ENCODE measurements at regions not wholly inside any gene's neighbourhood (a gene's known extent, or its start where the extent isn't known, plus 50 kb on each side); places are given as distances from the start of the nearest gene placed in this dataset.

- Histone ChIP-seq H3K4me1 (no peaks in the 10 kb centered on the region), H3K27me3 (replicated peaks in 1 of 7) (no peaks in the 10 kb centered on the region), H3K4me3 (no peak overlapping the region), H3K27ac (no peak overlapping the region), H3K36me3 (no peaks in the 10 kb centered on the region), H3K9me3 (peaks cover 0 to 24% (median 4%) of the 10 kb centered on the region in 8 donors)
- intact Hi-C loops (cut with DNase I; ENCODE audit: low total_unique reads) = no loop called here
- 84 to 96% (median 91%) methylated on average over 3 of the region's 3 CpGs for WGBS, 5 donors
- no peak for DNase-seq
- TF ChIP-seq CTCF (IDR thresholded peaks at IDR 0.05 in 8 of 11, conservative IDR thresholded peaks at IDR 0.05 in 3 of 11) (no peak), POLR2AphosphoS5 (IDR thresholded peaks at IDR 0.05) (no peak), POLR2A (IDR thresholded peaks at IDR 0.05) (no peak)
Measured at GRCh38 chr17:13940858-13941665, 128.2 kb upstream of the COX10 start.

GRCh38 chr17:13941781-13942180, 127.5 kb upstream of the COX10 start:
- Histone ChIP-seq H3K4me1 (no peaks in the 10 kb centered on the region), H3K9me3 (peaks cover 0 to 24% (median 4%) of the 10 kb centered on the region in 8 donors), H3K27ac (no peak overlapping the region), H3K36me3 (no peaks in the 10 kb centered on the region), H3K4me3 (no peak overlapping the region), H3K27me3 (replicated peaks in 1 of 7) (no peaks in the 10 kb centered on the region)
- intact Hi-C loops (cut with DNase I; ENCODE audit: low total_unique reads) = no loop called here
- DNase-seq = no peak
- 75 to 96% (median 92%) methylated on average over 3 of the region's 3 CpGs for whole genome bisulfite sequencing, 5 donors
- no peak for TF ChIP-seq CTCF (IDR thresholded peaks at IDR 0.05 in 8 of 11, conservative IDR thresholded peaks at IDR 0.05 in 3 of 11)
- no peak for TF ChIP-seq POLR2A (IDR thresholded peaks at IDR 0.05)
- TF ChIP-seq POLR2AphosphoS5 (IDR thresholded peaks at IDR 0.05) = no peak

- Histone ChIP-seq H3K4me1 (no peaks in the 10 kb centered on the region), H3K27me3 (replicated peaks in 1 of 7) (no peaks in the 10 kb centered on the region), H3K9me3 (peaks cover 0 to 19% (median 2%) of the 10 kb centered on the region in 8 donors), H3K36me3 (no peaks in the 10 kb centered on the region), H3K4me3 (no peak overlapping the region), H3K27ac (no peak overlapping the region)
- no peak for DNase-seq
- intact Hi-C loops (cut with DNase I; ENCODE audit: low total_unique reads) = no loop called here
- 63 to 81% (median 74%) methylated on average over 2 of the region's 2 CpGs for WGBS, 5 donors
- no peak for TF ChIP-seq CTCF (IDR thresholded peaks at IDR 0.05 in 8 of 11, conservative IDR thresholded peaks at IDR 0.05 in 3 of 11)
- TF ChIP-seq POLR2A (IDR thresholded peaks at IDR 0.05) = no peak
Measured at GRCh38 chr17:13943909-13944308, 125.4 kb upstream of the COX10 start.

GRCh38 chr17:13947499-13947898, 121.8 kb upstream of the COX10 start:
- no peak for DNase-seq
- intact Hi-C loops (cut with DNase I; ENCODE audit: low total_unique reads) = no loop called here
- no peaks in the 10 kb centered on the region for H3K4me1 ChIP-seq
- H3K9me3 ChIP-seq = no peaks in the 10 kb centered on the region
- H3K36me3 ChIP-seq = no peaks in the 10 kb centered on the region
- 91 to 95% (median 94%) methylated on average over 6 of the region's 6 CpGs for WGBS, 5 donors
- TF ChIP-seq CTCF (IDR thresholded peaks at IDR 0.05 in 8 of 11, conservative IDR thresholded peaks at IDR 0.05 in 3 of 11) (no peak), POLR2AphosphoS5 (IDR thresholded peaks at IDR 0.05) (no peak), POLR2A (IDR thresholded peaks at IDR 0.05) (no peak)
- no peak overlapping the region for H3K27ac ChIP-seq
- no peak overlapping the region for H3K4me3 ChIP-seq
- no peaks in the 10 kb centered on the region for H3K27me3 ChIP-seq (replicated peaks in 1 of 7)
